Gastroesophageal sphincter (tissue), 4 donors: ENCODE measurements at regions not wholly inside any gene's neighbourhood (a gene's known extent, or its start where the extent isn't known, plus 50 kb on each side); places are given as distances from the start of the nearest gene placed in this dataset.

Experiments
- ATAC-seq: fragments of 150-250 bp; one replicate; pipeline ENCODE4 v1.9.1; 2016; ENCODE audit warnings: mild to moderate bottlenecking, moderate library complexity
- H3K27ac ChIP-seq, 4 donors: fragments of 200-600 bp; sonication (generic) in 3 of 4; 1 replicate in 3 of 4; 2 replicates in 1 of 4; pipeline ENCODE4 v1.5.1; 2016 to 2019
- H3K27me3 ChIP-seq: fragments of 200-600 bp; sonication (generic); one replicate; pipeline ENCODE4 v1.5.1; 2019
- H3K36me3 ChIP-seq, 2 donors: fragments of 200-600 bp; sonication (generic); one replicate each; pipeline ENCODE4 v1.5.1; 2019; ENCODE audit warnings: control low read depth in 1 of 2
- H3K4me1 ChIP-seq, 3 donors: fragments of 200-600 bp; sonication (generic); 1 replicate in 2 of 3; 2 replicates in 1 of 3; pipeline ENCODE4 v1.5.1; 2016 to 2019; ENCODE audit warnings: control low read depth in 2 of 3
- H3K4me3 ChIP-seq, 2 donors: fragments of 200-600 bp; sonication (generic); one replicate each; pipeline ENCODE4 v1.5.1; 2019; ENCODE audit warnings: mild to moderate bottlenecking in 1 of 2, moderate library complexity in 1 of 2
- H3K9me3 ChIP-seq, 3 donors: fragments of 200-600 bp; sonication (generic); one replicate each; pipeline ENCODE4 v1.5.1; 2017 to 2019; ENCODE audit warnings: control low read depth in 2 of 3
- CTCF ChIP-seq, 4 experiments: fragments of 200-600 bp in 2 of 4; fragments of 450-650 bp in 2 of 4; sonication (generic) in 1 of 4; IDR thresholded peaks; one replicate each; pipeline ENCODE4 v1.5.1; 2017 to 2019; ENCODE audit warnings: antibody characterized with exemption in 4 of 4, mild to moderate bottlenecking in 2 of 4, moderate library complexity in 2 of 4
- EP300 ChIP-seq: sonication (generic); formaldehyde crosslinking; IDR thresholded peaks from one replicate; pipeline ENCODE4 v1.6.1; 2017; ENCODE audit warnings: antibody characterized with exemption, mild to moderate bottlenecking
- POLR2A ChIP-seq, 2 donors: fragments of 450-650 bp; IDR thresholded peaks; one replicate each; pipeline ENCODE4 v1.6.1; 2017; ENCODE audit warnings: antibody characterized with exemption in 2 of 2, mild to moderate bottlenecking in 2 of 2, moderate library complexity in 1 of 2
- POLR2AphosphoS5 ChIP-seq: sonication (generic); formaldehyde crosslinking; IDR thresholded peaks from one replicate; pipeline ENCODE4 v1.6.1; 2017; ENCODE audit warnings: antibody characterized with exemption
- WGBS, 2 donors: methylation state at CpG; one replicate each; pipeline ENCODE4 v1.1.5; 2018; ENCODE audit warnings: low coverage in 1 of 2; 5-methylcytosine and 5-hydroxymethylcytosine counted together

GRCh38 chr16:51989637-51990230, 557.2 kb downstream of the TOX3 start:
- Histone ChIP-seq H3K4me1 (no peaks in the 10 kb centered on the region), H3K27me3 (peaks cover under 1% of the 10 kb centered on the region), H3K27ac (no peak overlapping the region), H3K36me3 (no peaks in the 10 kb centered on the region), H3K4me3 (no peak overlapping the region), H3K9me3 (no peaks in the 10 kb centered on the region)
- WGBS, 2 donors: 36 to 53% methylated on average over 2 to 4 of the region's 6 CpGs
- no peak for ATAC-seq
- TF ChIP-seq POLR2A (IDR thresholded peaks at IDR 0.05): no peak
- no peak for TF ChIP-seq CTCF (IDR thresholded peaks at IDR 0.05)
- TF ChIP-seq EP300: no peak
- TF ChIP-seq POLR2AphosphoS5: no peak

GRCh38 chr16:51988977-51989376, 558.0 kb downstream of the TOX3 start:
- H3K27me3 ChIP-seq: peaks cover 8% of the 10 kb centered on the region
- no peaks in the 10 kb centered on the region for H3K4me1 ChIP-seq
- TF ChIP-seq POLR2AphosphoS5 (no peak), CTCF (IDR thresholded peaks at IDR 0.05) (no peak), EP300 (no peak), POLR2A (IDR thresholded peaks at IDR 0.05) (no peak)
- H3K4me3 ChIP-seq: no peak overlapping the region
- H3K27ac ChIP-seq: no peak overlapping the region
- ATAC-seq: no peak
- H3K9me3 ChIP-seq: no peaks in the 10 kb centered on the region
- no peaks in the 10 kb centered on the region for H3K36me3 ChIP-seq

- Histone ChIP-seq H3K36me3 (no peaks in the 10 kb centered on the region), H3K27me3 (peaks cover 15% of the 10 kb centered on the region), H3K27ac (no peak overlapping the region), H3K4me3 (no peak overlapping the region), H3K4me1 (no peaks in the 10 kb centered on the region), H3K9me3 (no peaks in the 10 kb centered on the region)
- 83 to 90% methylated on average over 1 of the region's 1 CpG for WGBS, 2 donors
- TF ChIP-seq EP300: no peak
- no peak for TF ChIP-seq POLR2A (IDR thresholded peaks at IDR 0.05)
- TF ChIP-seq POLR2AphosphoS5: no peak
- no peak for TF ChIP-seq CTCF (IDR thresholded peaks at IDR 0.05)
- ATAC-seq: no peak
Measured at GRCh38 chr16:51987519-51987918, 559.4 kb downstream of the TOX3 start.

- TF ChIP-seq CTCF (IDR thresholded peaks at IDR 0.05) (no peak), POLR2AphosphoS5 (no peak), EP300 (no peak), POLR2A (IDR thresholded peaks at IDR 0.05) (no peak)
- WGBS, 2 donors: 71 to 100% methylated on average over 1 to 2 of the region's 2 CpGs
- peaks cover 15% of the 10 kb centered on the region for H3K27me3 ChIP-seq
- H3K4me1 ChIP-seq: no peaks in the 10 kb centered on the region
- no peak overlapping the region for H3K27ac ChIP-seq
- no peak overlapping the region for H3K4me3 ChIP-seq
- H3K9me3 ChIP-seq: no peaks in the 10 kb centered on the region
- H3K36me3 ChIP-seq: no peaks in the 10 kb centered on the region
- ATAC-seq: no peak
Measured at GRCh38 chr16:51986717-51987116, 560.2 kb downstream of the TOX3 start.

GRCh38 chr16:51986301-51986700, 560.6 kb downstream of the TOX3 start:
- no peak for TF ChIP-seq EP300
- no peak for TF ChIP-seq POLR2AphosphoS5
- TF ChIP-seq POLR2A (IDR thresholded peaks at IDR 0.05): no peak
- TF ChIP-seq CTCF (IDR thresholded peaks at IDR 0.05): no peak
- no peaks in the 10 kb centered on the region for H3K4me1 ChIP-seq
- peaks cover 15% of the 10 kb centered on the region for H3K27me3 ChIP-seq
- no peak overlapping the region for H3K27ac ChIP-seq
- WGBS, 2 donors: 71% methylated on average over 1 of the region's 1 CpG; no CpG with 5 or more reads in 1 of the 2 donors
- H3K9me3 ChIP-seq: no peaks in the 10 kb centered on the region
- ATAC-seq: no peak
- H3K36me3 ChIP-seq: no peaks in the 10 kb centered on the region
- no peak overlapping the region for H3K4me3 ChIP-seq
